Stimulated activated CD4-positive, alpha-beta T cell treated with anti-CD3 and anti-CD28 coated beads, Interleukin-2, amount 100 ng/mL, for 48 hours (primary cell): ENCODE measurements at regions not wholly inside any gene's neighbourhood (a gene's known extent, or its start where the extent isn't known, plus 50 kb on each side); places are given as distances from the start of the nearest gene placed in this dataset.

Experiments used
- DNase-seq, 2 donors: peaks; one replicate each; pipeline ENCODE4 v3.0.0-alpha.2; 2020

- no peak for DNase-seq
Measured at GRCh38 chr1:38275960-38276359, 229.4 kb upstream of the POU3F1 start.

- no peak for DNase-seq
Measured at GRCh38 chr1:38274974-38275373, 228.4 kb upstream of the POU3F1 start.

GRCh38 chr1:38273196-38273804, 226.7 kb upstream of the POU3F1 start:
- DNase-seq = no peak

- no peak for DNase-seq
Measured at GRCh38 chr1:38272515-38272914, 225.9 kb upstream of the POU3F1 start.

- no peak for DNase-seq
Measured at GRCh38 chr1:38270849-38271633, 224.4 kb upstream of the POU3F1 start.

- no peak for DNase-seq
Measured at GRCh38 chr1:38269923-38270848, 223.6 kb upstream of the POU3F1 start.

GRCh38 chr1:38268226-38268625, 221.6 kb upstream of the POU3F1 start:
- no peak for DNase-seq

- DNase-seq = no peak
Measured at GRCh38 chr1:38267037-38268036, 220.7 kb upstream of the POU3F1 start.

- no peak for DNase-seq
Measured at GRCh38 chr1:38266197-38266520, 219.6 kb upstream of the POU3F1 start.

- DNase-seq = no peak
Measured at GRCh38 chr1:38265293-38266196, 219.0 kb upstream of the POU3F1 start.

- no peak for DNase-seq
Measured at GRCh38 chr1:38263438-38263837, 216.8 kb upstream of the POU3F1 start.

- no peak for DNase-seq
Measured at GRCh38 chr1:38261574-38261973, 215.0 kb upstream of the POU3F1 start.

GRCh38 chr1:38258085-38258627, 211.6 kb upstream of the POU3F1 start:
- DNase-seq = no peak

- no peak for DNase-seq
Measured at GRCh38 chr1:38257374-38257773, 210.8 kb upstream of the POU3F1 start.

- no peak for DNase-seq
Measured at GRCh38 chr1:38256072-38256471, 209.5 kb upstream of the POU3F1 start.

- DNase-seq = no peak
Measured at GRCh38 chr1:38253314-38253713, 206.7 kb upstream of the POU3F1 start.

- no peak for DNase-seq
Measured at GRCh38 chr1:38250356-38250755, 203.8 kb upstream of the POU3F1 start.

- DNase-seq = no peak
Measured at GRCh38 chr1:38249001-38249400, 202.4 kb upstream of the POU3F1 start.

- DNase-seq = no peak
Measured at GRCh38 chr1:38246955-38247952, 200.7 kb upstream of the POU3F1 start.
